ENCODE measurements at regions not wholly inside any gene's neighbourhood (a gene's known extent, or its start where the extent isn't known, plus 50 kb on each side); places are given as distances from the start of the nearest gene placed in this dataset.

DNA sequence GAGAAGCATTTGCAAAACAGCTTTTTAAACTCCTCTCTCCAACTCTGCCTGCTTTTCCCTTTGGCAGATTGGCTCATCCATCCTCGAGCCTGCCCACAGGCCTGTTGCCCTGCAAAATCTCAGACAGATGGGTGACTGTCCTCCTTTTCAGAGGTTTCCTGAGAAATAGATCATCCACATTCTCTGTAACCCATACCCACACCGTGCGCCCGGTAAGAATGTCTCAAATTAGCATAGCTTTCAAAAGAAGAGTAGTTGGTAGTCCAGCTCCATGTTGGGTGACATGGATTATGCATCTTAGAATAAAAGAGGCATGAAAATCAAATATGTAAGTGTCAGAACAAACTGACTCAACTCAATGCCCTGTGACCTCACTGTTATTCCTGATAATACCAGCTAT is 457.9 kb downstream of the TSN start:
- DNase-seq (ENCODE audit: low read depth in 4 of 4, low spot score in 1 of 4): no peak

DNA sequence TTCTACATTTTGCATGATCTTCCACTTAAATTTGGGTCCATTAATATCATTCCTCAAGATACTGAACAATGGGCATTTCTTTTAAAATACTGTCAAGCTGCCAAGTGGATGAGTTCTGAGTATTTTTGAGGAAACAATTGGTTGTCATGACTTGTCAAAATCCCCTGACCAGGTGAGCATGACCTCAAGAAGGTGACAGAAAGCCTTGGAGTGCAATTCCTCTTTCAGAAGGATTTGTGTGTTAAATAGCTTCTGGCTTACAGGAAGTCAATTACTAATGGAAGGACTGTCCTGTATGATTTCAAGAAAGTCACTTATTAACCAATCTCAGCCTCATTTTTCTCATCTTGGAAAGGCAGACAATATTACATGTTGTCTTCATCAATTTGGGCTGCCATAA is 460.6 kb downstream of the TSN start:
- DNase-seq (ENCODE audit: low read depth in 4 of 4, low spot score in 1 of 4): no peak

DNA sequence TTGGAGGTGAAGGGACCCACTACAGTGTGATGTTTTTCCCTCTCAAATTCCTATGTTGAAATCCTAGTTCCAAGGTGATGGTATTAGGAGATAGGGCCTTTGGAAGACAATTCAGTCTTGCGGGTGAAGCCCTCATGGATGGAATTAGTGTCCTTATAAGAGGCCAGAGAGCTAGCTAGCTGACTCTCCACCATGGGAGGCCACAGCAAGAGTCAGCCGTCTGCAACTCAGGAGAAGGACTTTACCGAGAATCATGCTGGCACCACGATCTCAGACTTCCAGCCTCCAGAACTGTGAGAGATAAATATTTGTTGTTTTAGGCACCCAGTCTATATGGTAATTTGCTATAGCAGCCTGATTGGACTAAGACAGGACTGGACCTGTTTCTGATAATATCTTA is 461.4 kb downstream of the TSN start:
- no peak for DNase-seq (ENCODE audit: low read depth in 4 of 4, low spot score in 1 of 4)

DNA sequence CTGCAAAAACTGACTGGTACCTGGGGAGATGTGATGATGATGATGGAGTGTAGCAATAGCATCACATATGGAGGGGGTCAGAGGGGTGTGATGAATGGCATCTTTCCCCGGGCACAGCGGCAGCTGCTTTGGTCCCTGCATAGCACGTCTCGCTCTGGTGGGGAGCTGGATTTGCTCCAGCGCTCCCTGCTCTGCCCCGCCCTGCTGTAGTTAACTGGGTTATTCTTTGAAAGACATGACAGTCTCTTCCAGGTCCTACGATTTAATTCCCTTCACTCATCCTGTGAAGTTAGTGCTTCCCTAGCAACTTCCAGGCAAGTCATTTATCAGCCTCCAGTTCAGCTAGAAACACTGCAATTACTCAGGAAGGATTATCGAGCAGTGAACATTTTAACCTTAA is 463.1 kb downstream of the TSN start:
- DNase-seq (ENCODE audit: low read depth in 4 of 4, low spot score in 1 of 4): no peak

DNA sequence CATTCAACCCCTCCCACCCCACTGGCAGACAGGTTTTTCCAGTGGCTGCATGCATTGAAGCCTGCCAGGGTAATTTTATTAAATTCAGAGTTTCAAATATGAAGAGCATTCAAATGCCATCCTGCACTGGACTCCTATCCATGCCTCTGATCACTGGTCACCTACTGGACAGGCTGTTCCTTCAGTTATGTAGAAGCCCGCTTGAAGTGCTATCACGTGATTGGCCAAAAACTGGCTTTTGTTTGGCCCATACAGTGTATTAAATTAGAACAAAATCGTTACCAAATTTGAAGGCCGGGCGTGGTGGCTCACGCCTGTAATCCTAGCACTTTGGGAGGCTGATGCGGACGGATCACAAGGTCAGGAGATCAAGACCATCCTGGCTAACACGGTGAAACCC is 464.1 kb downstream of the TSN start:
- no peak for DNase-seq (ENCODE audit: low read depth in 4 of 4, low spot score in 1 of 4)

DNA sequence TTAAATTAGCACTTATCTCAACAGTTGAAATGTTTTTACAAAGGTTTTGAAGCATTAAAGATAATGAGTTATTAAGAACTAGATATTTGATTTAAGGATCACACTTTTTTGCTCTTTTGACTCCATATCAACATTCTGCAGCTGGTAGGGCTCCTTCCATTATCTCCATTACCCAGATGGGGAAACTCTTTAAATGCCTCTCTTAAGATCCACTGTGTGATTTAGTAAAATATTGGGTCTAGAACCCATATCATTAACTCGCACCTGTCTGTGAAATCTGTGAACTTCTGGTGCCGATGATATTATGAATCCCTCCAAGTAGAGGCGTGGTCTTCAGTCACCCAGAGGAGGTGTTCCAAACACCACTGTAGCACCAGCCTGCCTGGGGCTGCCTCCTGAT is 466.2 kb downstream of the TSN start:
- DNase-seq (ENCODE audit: low read depth in 4 of 4, low spot score in 1 of 4): no peak

DNA sequence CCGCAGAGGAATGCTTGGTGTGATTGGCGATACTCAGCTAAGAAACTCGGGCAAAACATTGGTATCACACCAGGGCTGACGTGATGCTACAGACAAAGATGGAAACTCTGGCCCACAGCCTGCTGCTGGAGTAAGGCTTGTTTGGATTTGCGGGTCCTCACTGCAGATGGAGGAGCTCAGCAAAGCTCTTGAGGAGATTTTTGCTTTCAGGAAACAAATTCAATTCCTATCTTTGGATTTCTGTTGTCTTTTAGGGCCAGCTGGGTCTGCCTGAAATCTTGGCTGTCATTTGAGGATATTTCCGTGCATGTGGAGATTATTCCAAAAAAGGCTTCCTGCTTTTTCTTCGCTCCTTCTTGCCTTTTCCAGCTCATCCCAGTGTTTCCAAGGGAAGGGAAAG is 475.8 kb downstream of the TSN start:
- no peak for DNase-seq (ENCODE audit: low read depth in 4 of 4, low spot score in 1 of 4)

DNA sequence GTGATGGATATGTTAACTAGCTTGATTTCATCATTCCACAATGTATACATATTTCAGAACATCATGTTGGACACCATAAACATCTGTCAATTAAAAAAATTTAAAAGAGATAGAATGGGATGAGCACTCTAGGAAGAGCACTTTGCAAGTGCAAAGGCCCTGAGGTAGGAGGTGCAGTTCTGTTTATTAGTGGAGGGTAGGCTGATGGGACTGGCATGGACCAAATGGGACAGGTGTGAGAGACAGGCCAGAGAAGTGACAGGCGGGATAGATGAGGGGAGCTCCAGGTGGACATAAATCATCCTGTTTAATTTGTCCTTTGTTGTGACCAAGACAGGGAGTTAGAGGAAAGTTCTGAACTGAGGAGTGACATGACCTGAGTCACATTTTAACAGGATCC is 477.9 kb downstream of the TSN start:
- no peak for DNase-seq (ENCODE audit: low read depth in 4 of 4, low spot score in 1 of 4)

DNA sequence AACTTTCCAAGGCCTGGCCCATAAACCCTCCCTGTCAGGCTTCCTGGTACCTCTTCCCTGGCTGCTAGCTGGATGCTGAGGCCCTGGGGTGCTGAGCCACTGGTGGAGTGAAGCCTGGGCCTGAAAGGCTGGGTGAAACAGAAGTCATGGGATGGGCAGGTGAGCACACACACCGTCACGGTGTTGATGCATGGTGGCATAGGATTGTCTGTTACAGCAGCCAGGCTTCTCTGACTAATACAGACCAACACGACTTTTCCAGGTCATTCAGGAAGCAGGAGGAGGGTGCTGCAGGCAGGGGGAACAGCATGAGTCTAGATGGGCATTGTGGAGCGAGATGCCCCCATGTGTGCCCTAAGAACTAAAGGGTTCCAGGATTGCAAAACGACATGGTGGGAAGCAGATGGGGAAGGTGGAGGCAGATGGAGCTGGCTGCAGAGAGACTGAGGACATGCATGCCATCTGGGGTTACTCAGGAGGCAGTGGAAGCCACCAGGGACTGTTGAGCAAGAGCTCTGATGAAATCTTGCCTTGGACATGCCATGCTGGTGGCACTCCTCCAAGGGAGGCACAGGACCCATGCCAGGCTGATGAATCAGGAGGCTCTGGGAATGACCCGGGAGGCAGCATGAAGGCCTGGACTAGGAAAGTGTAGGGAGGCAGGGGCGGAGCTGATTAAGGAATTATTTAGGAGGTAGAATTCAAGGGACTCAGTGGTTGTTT is 480.9 kb downstream of the TSN start:
- no peak for DNase-seq (ENCODE audit: low read depth in 4 of 4, low spot score in 1 of 4)

DNA sequence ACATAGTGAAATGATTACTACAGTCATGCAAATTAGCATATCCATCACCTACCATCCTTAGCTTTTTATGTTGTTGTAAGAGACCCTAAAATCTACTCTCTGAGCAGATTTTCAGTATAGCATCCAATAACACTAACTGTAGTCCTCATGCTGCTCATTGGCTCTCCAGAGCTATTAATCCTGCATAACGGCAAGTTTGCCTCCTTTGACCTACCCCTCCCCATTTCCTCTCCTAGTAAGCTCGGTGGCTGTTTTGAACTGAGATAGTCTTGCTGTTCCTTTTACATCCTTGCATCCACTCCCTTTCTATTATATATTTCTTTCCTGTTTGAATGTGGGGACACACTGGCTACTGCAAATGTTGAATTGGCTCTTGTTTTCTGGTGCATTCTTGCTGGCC is 481.5 kb downstream of the TSN start:
- no peak for DNase-seq (ENCODE audit: low read depth in 4 of 4, low spot score in 1 of 4)

DNA sequence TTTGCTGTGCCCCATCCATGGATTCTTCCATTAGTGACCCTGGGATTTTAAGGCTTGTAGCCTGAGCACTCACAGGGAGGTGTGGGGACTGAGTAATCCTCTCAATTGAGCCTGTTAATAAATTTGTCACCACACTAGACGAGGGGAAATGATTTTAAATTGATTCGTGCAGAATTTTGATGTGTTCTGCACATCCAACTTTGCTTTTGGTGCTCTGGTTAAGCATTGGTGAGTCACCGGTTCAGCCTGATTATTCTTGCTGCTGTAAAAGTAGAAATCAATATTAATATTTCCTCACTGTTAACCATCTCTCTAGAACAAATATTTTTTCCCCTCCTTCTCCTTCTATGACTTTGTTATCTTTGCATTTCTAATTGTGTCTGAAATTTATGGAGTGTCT is 482.0 kb downstream of the TSN start:
- DNase-seq (ENCODE audit: low read depth in 4 of 4, low spot score in 1 of 4): no peak

DNA sequence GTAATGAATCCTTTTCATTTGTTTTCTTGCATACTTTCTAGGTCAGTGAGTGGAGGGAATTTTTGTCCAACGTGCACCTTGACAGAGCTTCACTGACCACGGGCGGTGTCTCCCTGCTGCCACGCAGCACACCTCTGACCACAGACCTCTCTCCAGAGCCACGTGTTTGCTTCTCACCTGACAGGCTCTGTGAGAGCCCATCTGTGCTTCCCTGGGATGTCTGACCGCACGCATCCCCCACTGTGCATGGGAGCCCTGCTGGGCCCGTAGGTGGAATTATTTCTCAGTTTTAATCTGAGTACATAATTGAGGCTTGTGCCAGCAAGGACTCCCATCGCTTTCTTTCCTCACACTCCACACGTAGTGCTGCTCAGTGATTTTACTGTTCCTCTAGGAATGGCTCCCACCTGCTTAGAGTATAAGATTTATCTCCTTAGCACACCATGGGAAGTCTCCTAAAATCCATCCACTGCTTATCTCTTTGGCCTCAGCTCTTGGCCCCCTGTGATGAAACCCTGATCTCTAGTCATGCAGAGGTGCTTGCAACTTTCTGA is 482.6 kb downstream of the TSN start:
- no peak for DNase-seq (ENCODE audit: low read depth in 4 of 4, low spot score in 1 of 4)

DNA sequence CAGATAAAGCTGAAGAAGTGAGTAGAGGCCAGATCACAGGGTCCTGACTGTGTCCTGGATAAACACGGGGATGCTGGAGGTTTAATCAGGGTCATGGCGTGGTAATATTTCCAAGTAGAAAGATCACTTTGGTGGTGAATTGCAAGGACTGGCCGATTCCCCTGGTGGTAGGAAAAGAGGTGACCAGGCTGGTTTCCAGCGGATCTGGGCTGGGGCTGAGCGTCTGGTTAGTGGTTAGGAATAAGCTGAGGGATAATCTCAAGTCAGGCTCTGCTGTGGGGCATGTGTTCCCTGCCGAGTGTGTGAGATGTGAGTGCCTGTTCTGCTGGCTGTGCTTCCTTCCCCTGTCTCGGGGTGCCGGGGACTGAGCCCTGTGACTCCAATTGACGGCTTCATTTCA is 484.0 kb downstream of the TSN start:
- DNase-seq (ENCODE audit: low read depth in 4 of 4, low spot score in 1 of 4): no peak

DNA sequence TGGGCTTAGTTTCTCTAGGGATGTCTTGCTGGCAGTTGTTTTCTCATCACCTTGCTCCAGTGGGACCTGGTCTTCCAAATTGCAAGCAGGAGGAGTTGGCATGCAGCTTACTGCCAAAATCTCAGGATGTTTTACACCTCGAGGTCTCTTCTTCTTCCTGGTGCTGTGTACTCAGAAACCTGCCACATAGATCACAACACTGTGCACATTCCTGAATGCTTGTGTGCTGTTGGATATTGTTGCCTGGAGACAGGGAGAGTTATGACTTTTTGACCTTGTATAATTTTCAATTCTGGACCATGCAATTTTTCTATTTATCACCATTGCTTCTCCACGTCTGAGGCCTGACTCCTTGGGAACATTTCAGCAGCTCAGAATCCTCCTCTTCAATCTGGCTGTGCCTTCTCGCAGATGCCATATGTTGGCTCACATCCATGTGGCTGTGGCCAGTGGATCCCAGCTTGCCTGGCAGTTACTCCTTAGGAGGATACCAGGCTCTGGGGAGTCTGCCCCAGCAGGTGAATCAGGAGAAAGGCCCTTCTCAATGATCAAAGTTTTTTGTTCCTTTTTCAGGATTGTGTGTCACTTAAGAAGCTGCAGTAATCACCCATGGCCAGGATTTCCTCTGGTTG is 489.3 kb downstream of the TSN start:
- DNase-seq (ENCODE audit: low read depth in 4 of 4, low spot score in 1 of 4): no peak

DNA sequence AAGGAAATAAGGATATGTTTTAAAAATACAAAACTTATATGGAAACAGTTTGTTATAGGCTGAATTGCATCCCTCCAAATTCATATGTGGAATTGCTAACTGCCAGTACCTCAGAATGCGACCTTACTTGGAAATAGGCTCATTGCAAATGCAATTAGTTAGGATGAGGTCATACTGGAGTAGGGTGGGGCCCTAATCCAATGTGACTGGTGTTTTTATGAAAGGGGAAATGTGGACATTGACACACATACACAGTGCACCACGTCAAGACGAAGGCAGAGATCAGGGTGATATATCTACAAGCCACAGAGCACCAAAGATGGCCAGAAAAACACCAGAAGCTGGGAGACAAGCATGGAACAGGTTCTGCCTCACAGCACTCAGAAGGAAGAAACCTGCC is 494.2 kb downstream of the TSN start:
- DNase-seq (ENCODE audit: low read depth in 4 of 4, low spot score in 1 of 4): no peak

DNA sequence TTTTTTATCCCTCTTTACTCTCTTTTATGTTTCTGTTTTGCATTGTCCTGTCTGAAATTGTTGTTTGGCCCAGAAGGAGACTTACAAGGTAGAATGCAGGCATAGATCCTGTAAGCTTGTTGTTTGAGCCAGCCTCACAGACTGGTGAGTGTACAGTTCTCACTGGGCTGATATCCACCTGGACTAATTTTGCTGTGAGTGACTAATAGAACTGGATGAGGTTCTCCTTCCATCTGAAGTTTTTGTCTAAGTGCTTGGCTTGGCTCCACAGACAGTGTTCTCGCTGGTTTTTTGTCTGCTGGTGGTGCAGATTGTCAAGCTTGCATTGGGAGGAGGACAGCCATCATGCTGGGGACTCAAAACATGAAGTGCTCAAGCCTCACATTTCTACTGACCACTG is 495.7 kb downstream of the TSN start:
- DNase-seq (ENCODE audit: low read depth in 4 of 4, low spot score in 1 of 4): no peak

DNA sequence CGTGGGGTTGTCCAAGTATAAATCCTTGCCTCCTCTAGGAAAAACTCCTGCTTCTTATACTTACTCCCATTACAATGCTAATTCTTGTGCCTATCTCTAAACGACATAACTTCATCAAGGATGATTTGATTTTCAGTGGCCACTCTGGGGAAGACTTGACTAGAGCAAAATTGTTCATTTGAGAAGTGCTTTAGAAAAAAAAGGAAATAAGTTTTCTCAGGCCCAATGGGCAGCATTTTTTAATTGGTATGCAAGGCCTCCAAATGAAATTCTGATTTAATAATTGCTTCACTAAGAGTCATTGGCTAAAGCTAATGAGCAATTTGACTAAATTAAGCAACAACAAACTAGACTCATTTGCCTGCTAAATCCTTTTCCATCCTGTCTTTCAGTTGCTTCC is 496.1 kb downstream of the TSN start:
- DNase-seq (ENCODE audit: low read depth in 4 of 4, low spot score in 1 of 4): no peak

DNA sequence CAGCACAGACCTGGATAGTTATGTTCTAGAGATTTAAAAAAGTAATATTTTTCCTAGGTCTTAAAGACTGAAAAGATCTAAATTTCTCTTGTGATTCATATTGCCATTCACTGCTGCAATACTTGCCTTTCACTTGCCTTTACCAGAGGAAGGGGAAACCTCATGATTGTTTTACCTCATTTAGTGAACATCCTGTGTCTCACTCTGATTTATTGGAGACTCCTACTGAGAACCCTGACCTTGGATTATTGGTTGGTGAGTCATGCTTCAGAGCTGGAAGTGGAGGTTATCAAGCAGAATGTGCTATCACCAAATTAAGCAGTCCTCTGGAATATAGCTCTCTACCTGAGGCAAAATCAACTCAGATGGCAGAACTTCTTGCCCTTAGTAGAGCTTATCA is 500.5 kb downstream of the TSN start:
- DNase-seq (ENCODE audit: low read depth in 4 of 4, low spot score in 1 of 4): no peak

DNA sequence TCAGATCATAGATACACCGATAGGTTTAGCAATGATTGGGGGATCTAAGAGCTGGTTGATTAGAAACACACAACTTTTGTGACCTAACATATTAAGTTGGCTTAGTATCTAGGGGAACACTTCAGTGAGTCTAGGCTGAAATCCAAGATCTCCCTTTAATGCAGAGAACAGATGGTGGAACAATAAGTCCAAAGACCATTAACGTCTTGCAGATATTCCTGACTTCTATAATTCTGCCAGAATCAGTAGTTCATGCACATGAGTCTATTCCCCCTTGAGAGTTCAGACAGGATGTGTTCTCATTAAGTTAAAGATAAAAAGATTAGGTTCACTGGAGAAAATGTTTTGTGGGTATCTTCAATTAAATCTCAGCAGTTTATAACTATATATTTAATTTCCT is 506.5 kb downstream of the TSN start:
- no peak for DNase-seq (ENCODE audit: low read depth in 4 of 4, low spot score in 1 of 4)

DNA sequence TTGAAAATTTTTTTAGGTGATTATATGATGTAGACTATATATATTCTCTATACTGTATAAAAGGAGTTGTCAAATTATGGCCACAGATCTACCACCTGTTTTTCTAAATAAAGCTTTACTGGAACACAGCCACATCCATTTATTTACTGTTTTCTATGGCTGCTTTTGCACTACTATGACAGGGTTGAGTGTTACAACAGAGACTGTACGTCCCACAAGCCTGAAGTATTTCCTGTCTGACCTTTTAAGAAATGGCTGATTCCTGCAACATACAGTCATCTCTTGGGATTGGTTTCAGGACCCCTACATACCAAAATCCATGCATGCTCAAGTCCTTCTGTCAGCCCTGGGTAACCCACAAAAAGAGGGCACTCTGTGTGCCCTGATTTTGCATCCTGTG is 508.3 kb downstream of the TSN start:
- DNase-seq (ENCODE audit: low read depth in 4 of 4, low spot score in 1 of 4): no peak

DNA sequence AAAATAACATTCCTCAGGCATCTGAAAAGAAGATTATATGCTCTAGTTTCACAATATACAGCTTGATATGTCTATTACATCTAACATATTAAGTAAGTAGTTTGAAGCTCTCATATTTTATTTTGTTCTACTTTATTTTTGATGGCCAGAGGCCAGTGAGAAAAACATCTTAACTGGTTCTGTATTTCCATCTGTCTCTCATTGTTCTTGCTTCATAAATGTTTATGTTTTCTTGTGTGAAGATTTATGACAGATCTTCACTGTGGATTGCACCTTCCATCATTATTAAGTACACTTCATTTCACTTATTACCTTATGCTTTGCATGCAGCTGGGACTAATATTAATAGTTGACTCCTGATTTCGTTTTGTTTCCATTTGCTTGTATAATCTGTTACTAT is 511.2 kb downstream of the TSN start:
- DNase-seq (ENCODE audit: low read depth in 4 of 4, low spot score in 1 of 4): no peak

DNA sequence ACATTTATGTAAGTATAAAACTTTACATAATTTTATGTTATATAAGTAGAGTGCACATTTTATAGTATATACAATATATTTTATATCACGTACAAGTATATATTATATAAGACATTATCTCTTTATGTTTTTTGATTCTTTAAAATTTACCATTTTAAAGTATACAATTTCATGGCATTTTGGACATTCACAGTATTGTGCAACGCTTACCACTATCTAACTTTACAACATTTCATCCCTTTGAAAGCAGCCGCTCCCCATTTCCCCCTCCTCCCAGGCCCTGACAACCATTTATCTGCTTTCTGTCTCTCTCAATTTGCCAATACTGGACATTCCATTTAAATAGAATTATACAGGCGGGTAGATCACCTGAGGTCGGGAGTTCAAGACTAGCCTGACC is 512.5 kb downstream of the TSN start:
- no peak for DNase-seq (ENCODE audit: low read depth in 4 of 4, low spot score in 1 of 4)

DNA sequence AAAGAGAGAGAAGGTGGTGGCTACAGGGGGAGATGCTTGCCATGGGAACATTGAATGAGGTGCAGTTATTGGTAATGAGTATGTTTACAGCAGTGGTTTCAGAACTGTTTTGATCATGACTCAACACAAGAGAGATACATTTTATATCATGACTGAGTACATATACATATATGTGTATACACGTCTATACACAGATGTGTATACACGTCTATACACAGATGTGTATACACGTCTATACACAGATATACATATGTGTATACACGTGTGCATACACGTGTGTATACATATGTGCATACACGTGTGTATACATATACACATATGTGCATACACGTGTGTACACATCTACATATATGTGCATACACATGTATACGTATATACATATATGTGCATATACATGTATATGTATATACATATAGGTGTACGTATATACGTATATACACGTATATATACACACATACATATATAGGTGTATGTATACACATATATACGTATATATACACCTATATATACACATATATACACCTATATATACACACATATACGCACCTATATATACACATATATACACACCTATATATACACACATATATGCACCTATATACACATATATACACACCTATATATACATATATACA is 518.5 kb downstream of the TSN start:
- DNase-seq (ENCODE audit: low read depth in 4 of 4, low spot score in 1 of 4): no peak

All from stimulated activated CD4-positive, alpha-beta T cell treated with anti-CD3 and anti-CD28 coated beads, Interleukin-1b, Interleukin-23, amount 100 ng/mL, for 24 hours (primary cell).